GM18502 (cell line): ENCODE measurements at regions not wholly inside any gene's neighbourhood (a gene's known extent, or its start where the extent isn't known, plus 50 kb on each side); places are given as distances from the start of the nearest gene placed in this dataset.

ENCODE experiments used
- ATAC-seq: cut with Tn5 transposase; IDR thresholded peaks from one replicate; pipeline ENCODE4 v1.9.1; 2021; ENCODE audit warnings: mild to moderate bottlenecking; ENCODE audit not compliant: unreplicated experiment, poor library complexity

GRCh38 chr18:5091741-5092140, 105.3 kb downstream of the AKAIN1 start:
- no peak for ATAC-seq

DNA sequence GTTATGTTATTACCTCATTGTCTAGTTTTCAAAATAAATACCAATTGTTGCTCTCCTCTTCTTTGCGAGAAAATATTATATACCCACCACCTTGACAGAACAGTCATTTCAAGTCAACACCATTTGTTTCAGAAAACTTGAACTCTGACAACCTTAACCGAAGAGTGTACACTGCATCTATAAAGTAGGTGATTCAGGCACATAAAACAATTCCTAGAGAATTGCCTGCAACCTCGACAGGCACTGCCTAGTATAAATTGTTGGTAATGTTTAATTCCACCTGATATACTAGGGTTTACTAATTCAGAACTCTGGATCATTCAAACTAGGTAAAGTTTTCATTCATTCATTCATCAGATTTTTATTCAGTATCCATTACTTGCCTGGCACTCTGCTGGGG, 121.8 kb downstream of the AKAIN1 start:
- no peak for ATAC-seq

DNA sequence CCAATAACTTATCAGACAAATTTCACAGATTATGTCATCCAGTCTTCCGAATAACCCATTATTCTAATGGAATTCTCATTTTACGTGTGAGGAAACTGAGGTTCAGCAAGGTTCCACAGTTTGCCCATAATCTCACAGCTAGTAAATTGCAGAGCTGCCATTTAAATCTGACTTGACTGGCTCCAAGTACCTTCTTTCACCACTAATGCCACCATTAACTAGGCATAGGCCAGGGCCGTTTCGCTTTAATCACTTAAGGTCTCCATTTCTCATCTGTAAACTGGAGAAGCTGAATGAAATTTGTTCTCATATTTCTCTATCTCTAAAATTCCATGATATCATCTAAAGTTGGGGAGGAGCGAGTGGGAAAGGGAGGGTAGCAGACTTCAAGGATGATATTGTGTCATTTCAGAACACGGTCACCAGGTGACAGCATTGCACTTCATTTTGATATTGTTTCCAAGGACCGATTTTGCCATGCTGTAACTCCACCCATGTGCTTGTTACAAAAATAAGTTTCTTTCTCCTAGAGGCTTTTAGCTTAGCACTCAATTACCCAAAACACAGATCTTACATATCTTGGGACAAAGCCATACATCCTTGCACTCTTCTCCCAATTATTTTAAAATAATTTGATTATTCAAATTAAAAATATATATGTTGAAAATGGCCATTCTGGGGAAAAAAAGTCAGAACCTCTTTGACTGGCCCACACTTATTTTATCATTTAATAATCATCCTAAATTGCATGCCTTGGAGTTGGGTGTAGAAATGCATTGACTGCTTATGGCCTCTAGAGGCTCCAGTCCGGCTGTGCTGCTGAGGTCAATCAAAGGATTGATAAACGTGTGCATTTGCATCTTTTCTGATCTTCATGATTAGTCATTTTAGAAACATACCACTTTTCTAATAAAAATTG, 123.8 kb downstream of the AKAIN1 start:
- ATAC-seq: peak; percentile 85

- no peak for ATAC-seq
These were observed 128.2 kb downstream of the AKAIN1 start for GRCh38 chr18:5068851-5069250.

DNA sequence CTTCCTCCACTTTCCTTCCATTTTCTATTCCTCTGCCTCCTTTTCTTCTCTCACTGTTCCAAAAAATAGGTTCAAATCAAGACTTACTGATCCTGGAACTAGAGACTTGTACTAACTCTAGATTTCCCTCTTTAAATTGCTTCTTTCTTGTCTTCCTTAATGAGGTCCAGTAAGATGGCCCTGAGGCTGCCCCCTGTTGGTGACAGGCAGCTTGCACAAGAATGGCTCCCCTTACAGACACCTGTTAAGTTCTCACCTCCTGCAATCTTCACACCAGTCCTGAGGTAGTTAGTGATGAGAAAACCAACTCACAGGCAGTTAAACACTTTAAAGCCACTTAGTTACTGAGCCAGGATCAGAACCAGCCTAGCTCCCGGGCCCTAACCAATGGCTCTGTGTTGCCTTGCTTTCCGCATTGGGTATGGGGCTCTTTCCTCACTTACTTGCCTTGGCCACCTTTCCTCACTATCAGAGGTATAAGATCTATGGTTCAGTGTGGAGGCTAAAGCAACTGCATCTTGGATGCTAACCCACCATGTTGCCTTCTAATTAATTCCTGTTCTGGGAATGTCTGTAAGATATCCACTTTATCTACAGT, 130.6 kb downstream of the AKAIN1 start:
- peak; percentile 52 for ATAC-seq

DNA sequence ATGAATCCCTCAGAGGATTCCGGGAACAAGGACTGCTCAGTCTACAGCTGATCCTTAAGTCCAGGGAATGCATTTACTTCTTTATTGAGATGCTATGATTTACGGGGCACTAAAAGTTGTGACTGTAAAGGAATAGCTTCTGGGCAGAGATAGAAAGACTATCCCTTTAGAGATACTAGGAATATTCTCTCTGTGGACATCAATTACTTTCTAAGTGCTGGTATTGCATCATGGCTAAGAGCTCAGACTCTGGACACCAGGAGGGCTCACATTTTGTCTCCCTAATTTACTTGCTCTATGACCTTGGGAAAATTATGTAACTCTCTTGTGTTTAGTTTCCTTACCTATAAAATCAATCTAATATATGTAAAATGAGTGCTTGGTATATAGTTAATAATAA, 131.4 kb downstream of the AKAIN1 start:
- no peak for ATAC-seq

- no peak for ATAC-seq
These were observed 132.2 kb downstream of the AKAIN1 start for GRCh38 chr18:5064841-5065370.

DNA sequence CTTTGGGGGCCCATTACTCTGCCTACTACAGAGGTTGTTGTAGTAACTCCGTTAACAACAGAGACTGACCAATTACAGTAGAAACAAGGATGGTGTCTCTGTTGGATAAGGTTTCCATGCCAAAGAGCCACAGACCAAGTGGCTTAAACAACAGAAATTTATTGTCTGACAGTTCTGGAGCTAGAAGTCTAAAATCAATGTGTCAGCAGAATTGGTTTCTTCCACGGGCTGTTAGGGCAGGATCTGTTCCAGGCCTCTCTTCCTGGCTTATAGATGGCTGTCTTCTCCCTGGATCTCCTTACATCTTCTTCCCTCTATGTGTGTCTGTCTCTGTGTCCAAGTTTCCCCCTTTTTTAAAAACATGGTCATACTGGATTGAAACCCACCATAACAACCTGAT, 135.3 kb downstream of the AKAIN1 start:
- ATAC-seq: no peak

- ATAC-seq: no peak
These were observed 136.5 kb downstream of the AKAIN1 start for GRCh38 chr18:5060543-5060942.

DNA sequence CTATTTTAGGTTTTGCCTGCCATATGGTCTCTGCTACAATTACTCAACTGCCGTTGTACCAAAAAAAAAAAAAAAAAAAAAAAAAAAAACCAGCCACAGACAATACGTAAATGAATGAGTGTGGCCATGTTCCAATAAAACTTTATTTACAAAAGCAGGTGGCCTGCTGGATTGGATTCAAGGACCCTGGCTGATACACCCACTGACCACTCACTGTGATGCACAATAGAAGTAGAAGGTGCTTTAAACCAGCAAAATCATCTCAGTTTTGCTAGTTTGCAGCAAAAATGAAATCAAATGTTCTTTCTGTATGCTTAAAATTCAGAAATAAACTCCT, 137.4 kb downstream of the AKAIN1 start:
- ATAC-seq: no peak

DNA sequence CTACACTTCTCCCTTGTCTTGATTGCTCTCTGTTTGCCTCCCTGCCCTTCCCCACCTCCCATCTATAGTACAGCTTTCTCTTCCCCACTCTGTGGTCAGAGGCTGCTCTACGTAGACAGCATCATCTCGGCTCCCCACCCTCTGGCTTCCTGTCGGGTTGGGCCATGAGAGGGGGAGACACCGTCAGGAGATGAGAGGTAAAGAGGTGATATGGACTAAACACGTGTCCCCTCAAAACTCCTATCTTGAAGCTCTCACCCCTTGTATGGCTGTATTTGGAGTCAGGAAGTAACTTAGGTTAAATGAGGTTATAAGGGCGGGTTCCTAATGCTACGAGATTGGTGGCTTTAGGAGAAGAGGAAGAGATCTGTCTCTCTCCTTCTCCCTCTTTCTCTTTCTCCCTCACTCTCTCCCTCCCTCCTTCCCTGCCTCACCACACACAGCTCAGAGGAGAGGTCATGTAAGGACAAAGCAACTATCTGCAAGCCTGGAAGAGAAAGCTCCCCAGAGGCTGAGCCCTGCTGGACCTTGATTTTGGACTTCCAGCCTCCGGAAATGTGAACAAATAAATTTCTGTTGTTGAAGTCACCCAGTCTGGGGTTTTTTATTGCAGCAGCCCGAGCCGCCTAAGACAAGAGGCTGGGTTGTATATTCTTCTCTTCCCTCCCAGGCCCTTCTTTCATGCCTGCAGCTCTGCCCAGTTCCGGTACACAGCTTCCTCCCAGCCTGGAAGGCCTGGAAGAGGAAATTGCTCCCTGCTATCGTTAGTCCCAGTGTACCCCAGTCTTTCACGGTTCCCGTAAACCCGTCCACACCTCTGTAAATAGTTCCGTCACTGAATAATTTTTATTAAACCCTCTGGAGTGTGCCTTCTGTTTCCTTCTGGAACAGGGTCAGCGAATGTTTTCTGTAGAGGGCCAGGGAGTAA, 138.0 kb downstream of the AKAIN1 start:
- ATAC-seq: no peak

DNA sequence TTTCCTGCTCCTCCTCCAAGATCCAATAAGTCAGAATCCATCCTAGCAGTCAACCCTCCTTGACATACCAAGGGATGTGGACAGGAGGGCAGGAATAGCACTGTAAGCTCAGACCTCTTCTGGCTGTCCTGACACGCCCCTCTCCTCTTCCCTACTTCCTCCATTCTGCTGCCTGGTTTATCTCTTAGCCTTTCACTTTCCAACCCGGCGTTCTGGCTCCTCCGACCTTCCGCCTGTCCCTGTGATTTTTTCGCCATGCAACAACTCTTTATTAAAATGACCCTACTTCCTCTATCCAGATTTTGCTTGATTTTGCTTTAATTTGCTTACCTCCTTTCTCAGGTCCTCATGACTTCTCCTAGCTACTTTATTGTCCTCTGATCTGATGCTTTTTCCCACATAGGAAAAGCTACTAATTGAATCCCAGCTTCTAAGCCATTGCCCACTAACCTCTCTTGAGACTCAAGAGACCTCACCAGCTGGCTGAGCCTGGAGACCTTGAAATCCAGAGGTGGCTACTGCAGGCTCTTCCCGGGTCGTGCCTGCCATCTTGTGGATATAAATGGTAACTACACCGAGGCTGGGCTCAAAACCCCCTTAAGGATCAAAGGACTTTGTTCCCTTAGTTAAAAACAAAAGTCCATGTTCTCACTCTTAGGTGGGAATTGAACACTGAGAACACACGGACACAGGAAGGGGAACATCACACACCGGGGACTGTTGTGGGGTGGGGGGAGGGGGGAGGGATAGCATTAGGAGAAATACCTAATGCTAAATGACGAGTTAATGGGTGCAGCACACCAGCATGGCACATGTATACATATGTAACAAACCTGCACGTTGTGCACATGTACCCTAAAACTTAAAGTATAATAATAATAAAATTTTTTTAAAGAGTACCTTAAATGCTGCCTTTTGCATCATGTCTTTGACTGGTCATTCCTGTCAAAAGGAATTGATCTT, 139.4 kb downstream of the AKAIN1 start:
- peak; percentile 80 for ATAC-seq

GRCh38 chr18:5052491-5052890, 144.6 kb downstream of the AKAIN1 start:
- no peak for ATAC-seq

DNA sequence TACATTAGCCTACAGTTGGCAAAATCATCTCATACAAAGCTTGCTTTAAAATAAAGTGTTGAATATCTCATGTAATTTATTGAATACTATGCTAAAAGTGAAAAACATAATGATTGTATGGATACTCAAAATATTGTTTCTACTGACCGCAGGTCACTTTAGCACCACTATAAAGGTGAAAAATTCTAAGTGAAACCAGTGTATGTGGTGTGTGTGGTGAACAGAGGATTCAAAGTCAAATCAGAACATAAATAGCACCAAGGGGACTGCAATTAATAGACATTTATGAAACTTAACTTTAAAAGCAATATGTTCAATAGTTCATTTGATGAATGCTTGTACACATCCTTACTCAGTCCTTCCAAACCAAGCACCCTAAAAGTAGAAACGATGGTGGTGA, 145.8 kb downstream of the AKAIN1 start:
- ATAC-seq: no peak

GRCh38 chr18:5049124-5049523, 147.9 kb downstream of the AKAIN1 start:
- ATAC-seq: no peak

GRCh38 chr18:5040476-5040875, 156.6 kb downstream of the AKAIN1 start:
- no peak for ATAC-seq

DNA sequence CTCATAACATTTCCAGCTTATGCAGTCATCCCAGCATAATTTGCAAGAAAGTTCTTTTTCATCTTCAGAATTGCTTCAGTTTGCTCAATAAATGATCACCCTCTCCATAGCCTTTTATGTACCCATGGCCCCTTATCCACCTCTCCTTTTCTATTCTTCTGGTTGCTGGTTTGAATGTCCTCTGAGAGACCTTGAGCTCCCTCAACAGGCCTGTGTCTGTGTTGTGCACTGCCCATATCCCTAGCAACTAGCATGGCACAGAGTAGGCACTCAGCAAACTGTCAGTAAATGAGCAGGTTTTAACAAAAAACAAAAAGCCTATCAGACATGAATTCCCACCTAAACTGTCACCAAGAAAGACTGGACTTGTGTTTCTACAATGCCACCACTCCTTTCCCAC, 160.5 kb downstream of the AKAIN1 start:
- ATAC-seq: no peak

- no peak for ATAC-seq
These were observed 165.8 kb downstream of the AKAIN1 start for GRCh38 chr18:5031216-5031615.

DNA sequence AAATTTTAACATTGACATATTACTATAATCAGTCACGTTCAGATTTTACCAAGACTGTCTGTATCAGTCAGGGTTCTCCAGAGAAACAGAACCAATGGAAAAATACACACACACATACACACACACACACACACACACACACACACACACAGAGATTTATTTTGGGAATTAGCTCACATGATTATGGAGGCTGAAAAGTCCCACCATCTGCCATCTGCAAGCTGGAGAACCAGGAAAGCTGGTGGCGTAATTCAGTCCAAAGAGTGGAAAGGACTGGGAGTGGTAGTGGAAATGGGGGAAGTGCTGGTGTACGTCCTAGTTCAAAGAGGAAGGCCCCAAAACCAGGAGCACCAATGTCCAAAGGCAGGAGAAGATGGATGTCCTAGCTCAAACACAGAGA, 166.4 kb downstream of the AKAIN1 start:
- ATAC-seq: no peak

GRCh38 chr18:5029592-5029991, 167.5 kb downstream of the AKAIN1 start:
- ATAC-seq: no peak
